NCI-H748 treated with DMSO at 0.1 percent for 48 hours (cell line): ENCODE measurements at regions not wholly inside any gene's neighbourhood (a gene's known extent, or its start where the extent isn't known, plus 50 kb on each side); places are given as distances from the start of the nearest gene placed in this dataset.

Experiments
- DNase-seq: peaks from one replicate; lab custom pipeline; 2025; lab: John Stamatoyannopoulos, UW

DNA sequence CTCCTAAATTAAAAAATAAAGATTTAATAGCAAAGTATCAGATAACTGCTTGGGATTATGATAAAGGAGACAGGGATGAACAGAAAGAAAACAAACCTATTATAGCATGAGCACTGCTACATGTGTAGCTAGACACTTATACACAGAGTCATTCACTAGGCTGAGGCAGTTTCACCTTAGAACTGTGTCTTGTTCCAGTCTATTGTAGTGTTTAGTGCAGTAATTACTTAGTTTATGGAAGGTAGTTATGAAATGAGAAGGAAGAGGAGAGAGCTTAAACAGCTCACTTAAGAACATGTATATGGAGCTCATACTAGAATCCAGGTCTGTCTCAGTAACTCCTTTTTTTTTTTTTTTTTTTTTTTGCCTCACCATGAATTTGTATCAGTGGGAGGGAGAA lies 441.4 kb downstream of the PDCD6IP start:
- DNase-seq, result no peak

- DNase-seq, result no peak
Observed at GRCh38 chr3:34247401-34247800, 449.0 kb downstream of the PDCD6IP start.

DNA sequence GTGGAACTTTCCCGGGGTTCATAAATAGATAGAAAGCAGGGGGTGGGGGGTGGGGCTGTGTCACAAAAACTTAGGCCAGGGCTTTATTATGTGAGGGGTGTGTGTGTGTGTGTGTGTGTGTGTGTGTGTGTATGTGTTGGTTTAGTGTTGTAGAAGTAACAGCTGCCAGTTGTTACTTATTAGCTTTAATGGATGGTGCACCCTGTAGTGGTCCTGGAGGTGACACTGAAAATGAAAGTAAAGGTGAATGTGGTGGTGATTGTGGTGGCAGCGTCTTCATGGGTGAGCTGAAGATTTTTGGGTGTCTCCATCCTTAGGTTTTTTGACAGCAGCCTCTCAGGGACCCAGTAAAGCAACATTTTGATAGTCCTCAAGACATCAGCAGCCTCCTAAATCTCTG lies 449.9 kb downstream of the PDCD6IP start:
- no peak for DNase-seq

DNA sequence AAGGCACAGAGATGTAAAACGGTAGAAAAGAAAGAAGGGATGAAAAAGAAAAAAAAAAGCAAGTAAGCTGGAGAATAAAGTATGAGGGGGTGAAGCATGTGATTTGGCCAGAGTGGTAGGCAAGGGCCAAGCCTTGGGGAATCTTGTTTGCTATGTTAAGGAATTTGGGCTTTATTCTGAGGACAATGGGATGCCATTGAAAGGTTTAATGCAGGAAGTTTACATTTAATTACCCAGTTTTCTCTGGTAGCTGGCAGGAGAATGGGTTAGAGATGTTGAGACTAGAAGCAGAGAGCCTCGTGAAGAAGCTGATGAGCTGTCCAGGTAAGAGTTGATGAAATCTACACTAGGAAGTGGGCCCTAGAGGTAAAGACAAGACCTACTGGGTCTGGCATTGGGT lies 455.9 kb downstream of the PDCD6IP start:
- DNase-seq, result no peak

- peak; percentile 73 for DNase-seq
Observed at GRCh38 chr3:34256021-34256420, 457.6 kb downstream of the PDCD6IP start.

DNA sequence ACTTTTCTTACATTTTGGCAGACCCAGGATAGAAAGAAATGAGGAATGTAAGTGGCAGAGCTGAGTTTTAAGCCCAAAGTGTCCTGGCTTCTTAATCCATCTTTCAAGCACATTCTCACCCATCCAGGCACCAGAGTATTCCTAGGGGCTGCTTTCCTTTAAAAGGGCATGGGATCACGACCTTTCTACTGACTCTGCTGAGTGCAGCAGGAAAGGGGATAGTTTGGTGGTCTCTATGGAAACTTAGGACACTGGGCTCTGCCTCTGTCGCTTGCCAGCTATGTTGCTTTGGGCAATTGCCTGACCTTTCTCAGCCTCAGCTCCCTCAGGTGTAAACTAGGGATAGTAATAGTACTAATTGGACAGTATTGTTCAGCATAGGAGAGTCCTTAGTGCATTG lies 458.4 kb downstream of the PDCD6IP start:
- DNase-seq, result no peak

DNA sequence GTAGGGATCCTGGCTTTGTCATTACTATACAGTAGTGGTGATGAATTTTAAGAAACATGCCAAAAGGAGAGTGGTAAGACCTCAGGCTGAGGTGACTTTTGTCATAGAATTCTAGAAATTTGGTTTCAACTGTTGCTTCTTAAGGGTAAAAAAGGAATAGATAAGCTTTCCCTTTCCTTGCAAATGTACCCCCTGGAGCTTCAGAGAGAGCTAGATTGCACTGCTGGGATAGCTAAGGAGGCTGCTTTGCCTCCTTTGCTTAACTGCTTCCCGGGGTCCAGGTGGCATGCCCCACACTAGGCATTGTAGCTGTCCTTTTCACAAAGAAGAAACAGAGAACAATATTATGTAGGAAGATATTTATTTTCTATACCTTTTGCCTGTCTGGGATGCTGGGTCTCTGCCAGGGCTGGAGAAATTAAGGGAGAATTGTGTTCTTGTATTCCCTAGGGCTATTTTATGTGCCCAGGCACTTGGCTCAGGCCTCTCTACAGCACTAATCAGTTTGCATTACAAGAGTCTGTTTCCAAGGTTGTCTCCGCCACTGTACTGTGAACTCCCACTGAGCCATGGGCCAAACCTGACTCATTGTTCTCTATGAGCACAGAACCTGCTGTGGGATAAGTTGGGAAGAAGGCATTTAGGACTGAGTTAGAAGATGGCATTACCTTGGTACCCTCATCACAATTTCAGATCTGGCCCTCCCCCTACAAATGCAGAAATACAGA lies 460.0 kb downstream of the PDCD6IP start:
- no peak for DNase-seq

DNA sequence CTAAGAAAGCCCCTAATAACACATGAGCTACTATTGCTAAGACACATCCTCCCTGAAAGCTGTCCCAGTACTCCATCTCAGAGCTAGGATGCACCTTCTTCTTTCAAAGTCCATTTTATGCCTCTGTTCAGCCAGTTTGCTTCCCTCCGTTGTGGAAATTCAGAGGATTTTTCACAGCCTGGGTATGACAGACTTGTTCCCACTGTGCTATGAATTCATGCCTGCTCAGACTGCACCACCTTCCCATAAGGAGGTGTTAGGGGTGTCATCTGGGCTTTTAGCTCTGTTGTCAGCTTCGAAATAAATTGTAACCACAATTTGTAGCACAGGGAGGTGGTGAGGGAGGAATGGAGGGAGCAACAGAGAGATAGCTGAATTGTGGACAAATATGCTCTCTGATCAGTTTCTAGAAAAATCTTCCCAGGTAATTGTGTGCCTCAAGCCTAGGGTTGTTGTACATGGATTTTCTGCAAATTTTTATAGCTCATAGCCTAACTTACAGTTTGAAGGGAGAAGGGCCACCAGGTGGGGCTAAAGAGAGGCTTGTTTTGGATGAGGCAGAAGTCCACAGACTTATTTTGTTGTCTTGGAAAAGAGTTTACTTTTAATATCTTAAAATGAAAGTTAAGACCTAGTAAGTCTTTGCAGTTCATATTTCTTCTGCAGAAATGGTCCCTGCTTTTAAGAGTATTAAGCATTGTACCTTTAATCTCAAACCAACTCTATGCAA lies 462.0 kb downstream of the PDCD6IP start:
- no peak for DNase-seq

DNA sequence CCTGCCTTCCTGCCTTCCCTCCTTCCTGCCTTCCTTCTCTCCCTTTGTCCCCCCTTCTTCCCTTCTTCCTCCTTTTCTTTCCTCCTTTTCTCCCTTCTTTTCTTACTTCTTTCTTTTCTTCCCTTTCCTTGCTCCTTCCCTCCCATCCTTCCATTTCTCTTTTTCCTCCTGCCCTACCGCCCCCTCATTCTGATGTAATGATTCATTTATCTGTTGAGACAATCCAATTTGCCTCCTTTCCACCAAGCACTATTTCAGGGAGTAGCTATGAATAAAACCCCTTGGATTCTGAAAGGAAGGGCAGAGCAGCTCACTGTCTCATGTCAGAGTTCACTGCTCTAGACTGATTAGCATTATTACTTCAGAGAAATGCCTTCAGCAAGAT lies 462.6 kb downstream of the PDCD6IP start:
- DNase-seq, result no peak

DNA sequence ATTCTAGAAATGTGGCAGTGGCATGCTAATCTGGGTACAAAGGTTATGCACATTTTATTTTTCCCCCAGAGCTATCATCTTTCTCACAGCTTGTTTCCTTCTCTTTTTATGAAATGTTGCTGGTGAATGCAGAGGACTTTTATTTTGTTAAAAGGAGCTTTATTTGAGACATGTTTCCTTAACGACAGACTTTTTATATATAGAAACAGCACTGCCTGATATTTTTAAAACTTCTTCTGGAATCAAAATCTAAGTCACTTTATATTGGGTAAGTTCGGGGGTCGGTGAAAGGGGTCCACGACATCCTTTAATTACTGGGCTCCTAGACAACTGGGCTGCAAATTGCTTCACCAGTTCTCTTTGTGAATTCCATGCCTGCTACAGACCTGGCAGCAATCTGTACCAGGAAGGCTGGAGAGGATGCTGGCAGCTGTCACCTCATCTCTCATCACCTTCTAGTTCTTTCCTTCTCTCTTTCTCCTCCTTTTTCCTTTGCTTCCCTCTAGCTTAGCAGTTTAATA lies 464.7 kb downstream of the PDCD6IP start:
- no peak for DNase-seq

DNA sequence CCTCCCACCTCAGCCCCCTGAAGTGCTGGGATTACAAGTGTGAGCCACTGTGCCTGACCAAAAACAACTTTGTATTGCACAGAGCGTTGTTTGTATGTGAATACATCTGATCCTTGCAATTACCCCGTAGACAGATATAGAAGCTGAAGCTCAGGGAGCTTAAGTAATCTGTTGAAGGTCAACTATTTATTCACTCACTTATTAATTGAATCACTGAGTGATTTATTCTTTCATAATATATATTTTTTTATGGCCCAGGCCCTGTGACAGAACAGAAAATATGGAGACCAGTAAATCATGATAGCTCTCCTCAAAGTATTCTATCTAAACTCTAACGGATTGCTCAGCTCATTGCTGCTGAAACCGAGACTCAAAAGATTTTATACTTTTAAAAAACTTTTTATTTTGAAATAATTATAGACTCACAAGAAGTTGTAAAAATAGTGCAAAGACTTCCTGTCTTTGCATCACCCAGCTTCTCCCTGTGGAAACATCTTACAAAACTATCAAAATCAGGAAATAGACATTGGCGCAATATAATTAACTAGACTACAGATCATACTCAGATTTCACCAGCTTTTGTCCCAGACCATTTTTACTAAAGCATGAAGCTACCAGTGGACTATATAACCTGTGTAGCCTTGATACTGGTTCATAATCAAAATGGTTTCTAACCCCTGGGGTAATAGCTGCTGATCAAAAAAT lies 466.1 kb downstream of the PDCD6IP start:
- no peak for DNase-seq

- DNase-seq, result no peak
Observed at GRCh38 chr3:34267088-34267487, 468.7 kb downstream of the PDCD6IP start.

DNA sequence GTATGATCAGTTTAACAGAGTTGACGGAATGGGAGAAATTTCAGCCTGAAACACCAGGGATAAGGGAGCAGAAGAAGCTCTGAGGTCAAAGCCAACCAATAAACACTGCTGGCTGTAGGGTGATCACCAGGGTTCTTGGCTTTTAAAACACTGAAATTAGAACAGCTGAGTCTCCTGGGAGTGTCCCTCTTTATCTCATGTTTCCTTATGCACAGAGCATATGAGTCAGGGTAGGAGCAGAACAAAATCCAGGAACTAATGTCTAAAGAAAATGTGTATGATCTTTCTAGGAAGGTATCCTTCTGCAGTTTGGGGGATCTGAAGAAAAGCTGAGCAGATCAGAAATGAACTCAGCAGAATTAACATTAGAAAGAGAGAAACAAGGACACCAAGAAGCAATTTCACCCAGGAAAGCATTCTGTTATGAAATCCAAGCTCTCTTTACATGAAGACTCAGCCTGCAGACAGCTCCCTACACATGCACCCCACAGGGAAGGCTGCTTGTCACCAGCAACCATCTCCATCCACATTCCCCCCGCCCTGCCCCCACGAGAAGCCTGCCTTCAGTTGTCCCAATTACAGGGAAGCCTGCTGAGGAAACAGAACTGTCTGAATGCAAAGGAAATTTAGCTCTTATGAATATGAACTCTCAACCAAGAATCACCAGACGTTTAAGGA lies 469.7 kb downstream of the PDCD6IP start:
- DNase-seq, result no peak

- no peak for DNase-seq
Observed at GRCh38 chr3:34275811-34276210, 477.4 kb downstream of the PDCD6IP start.

- DNase-seq, result no peak
Observed at GRCh38 chr3:34276342-34276741, 477.9 kb downstream of the PDCD6IP start.

DNA sequence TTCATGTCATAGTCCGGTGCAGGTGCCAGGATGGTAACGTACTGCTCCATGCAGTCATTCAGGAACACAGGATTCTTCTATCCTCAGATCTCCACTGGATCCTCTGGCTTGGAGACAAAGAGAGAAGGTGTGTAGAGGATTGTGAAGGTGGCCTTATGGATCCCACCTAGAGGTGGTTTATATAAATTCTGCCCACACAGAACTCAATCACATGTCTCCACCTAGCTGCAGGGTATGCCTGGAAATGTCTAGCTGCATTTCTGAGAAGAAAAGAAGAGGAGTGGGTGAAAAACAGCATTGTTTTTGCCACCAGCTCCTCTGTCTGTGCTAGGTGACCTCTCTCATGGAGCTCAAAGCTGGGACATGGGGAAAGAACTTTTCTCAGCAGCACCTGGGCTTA lies 478.7 kb downstream of the PDCD6IP start:
- DNase-seq, result no peak

DNA sequence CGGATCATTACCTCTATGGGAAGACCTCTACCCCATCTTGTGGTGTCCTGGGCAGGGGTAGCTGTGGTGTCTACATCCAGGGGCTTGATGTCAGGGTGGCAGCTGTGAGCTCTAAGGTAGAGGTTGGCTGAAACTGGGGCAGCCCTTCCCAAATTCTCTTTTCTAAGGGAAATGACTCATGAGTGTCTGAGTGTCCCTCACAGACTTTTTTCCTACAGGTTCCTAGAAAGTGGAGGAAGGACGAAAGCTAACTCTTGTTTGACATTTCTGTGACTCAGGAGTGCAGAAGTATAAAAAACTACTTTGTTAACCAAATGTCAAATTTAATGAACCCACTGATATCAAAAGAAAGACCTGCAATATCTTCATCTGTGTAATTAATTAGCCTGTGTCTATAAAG lies 481.5 kb downstream of the PDCD6IP start:
- DNase-seq, result no peak

DNA sequence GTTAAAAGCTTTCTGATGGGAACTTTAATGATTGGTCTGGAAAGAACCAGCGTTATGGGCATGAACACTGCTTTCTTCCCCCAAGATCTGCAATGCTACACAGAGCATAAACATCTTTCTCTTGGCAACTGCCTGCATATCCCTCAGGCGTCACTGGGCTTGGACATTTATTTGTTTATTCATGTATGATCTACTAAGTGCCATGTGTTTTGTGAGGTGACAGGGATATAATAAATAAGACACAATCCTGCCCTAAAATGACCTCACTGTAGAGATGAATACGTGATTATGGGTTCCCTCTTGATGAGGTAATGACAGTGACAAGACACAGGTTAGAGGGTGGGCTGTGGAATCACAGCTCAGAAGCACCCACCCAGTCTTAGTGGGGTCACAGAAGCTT lies 485.3 kb downstream of the PDCD6IP start:
- DNase-seq, result no peak

DNA sequence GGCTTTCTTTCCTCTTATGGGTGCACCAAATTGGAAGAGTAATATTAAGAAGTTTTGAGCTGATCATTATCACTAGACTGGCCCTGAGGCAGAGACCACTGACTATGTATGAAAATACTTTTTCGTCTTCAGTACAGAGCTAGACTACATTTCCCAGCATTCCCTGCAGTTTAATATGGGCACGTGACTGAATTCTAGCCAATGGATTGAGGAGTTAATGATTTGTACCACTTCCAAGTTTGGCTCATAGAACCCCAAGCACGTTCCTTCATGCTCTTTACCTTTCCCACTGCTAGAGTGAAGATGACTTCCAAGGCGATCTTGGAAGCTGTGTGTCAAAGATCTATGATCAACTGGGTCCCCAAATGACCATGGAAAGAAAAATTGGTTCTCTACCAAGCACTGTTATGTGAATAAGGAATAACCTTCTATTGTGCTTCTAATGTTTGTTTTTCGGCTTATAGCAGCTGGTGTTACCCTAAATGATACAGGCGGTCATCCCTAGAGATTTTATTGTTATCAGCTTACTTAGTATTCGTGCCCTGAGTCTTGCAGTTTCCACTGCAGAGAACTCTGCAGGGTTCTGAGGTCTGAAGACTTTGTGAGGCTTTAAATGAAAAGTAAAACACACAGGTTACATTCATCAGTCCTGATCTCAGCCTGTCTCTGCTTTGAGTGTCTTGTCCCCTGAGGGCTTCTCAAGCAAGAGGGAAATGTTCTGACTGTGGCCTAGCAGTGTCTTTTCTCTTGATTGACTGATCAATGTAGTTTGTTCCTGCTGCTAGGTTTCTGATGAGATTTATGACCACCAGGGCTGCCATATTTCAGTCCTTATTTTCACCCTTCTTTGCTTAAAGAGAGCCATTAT lies 486.8 kb downstream of the PDCD6IP start:
- DNase-seq, result no peak

- DNase-seq, result no peak
Observed at GRCh38 chr3:34285827-34286188, 487.4 kb downstream of the PDCD6IP start.

- DNase-seq, result no peak
Observed at GRCh38 chr3:34292605-34293300, 494.3 kb downstream of the PDCD6IP start.
